ENCODE measurements at regions not wholly inside any gene's neighbourhood (a gene's known extent, or its start where the extent isn't known, plus 50 kb on each side); places are given as distances from the start of the nearest gene placed in this dataset.

- DNase-seq = no peak
Observed at GRCh38 chr6:114520976-114521375, 178.2 kb upstream of the HS3ST5 start.

GRCh38 chr6:114514170-114514569 lies 171.3 kb upstream of the HS3ST5 start:
- no peak for DNase-seq

GRCh38 chr6:114471450-114471849 lies 128.6 kb upstream of the HS3ST5 start:
- no peak for DNase-seq

GRCh38 chr6:114467931-114468330 lies 125.1 kb upstream of the HS3ST5 start:
- no peak for DNase-seq

GRCh38 chr6:114465511-114465910 lies 122.7 kb upstream of the HS3ST5 start:
- DNase-seq = no peak

- DNase-seq = no peak
Observed at GRCh38 chr6:114453737-114454276, 111.0 kb upstream of the HS3ST5 start.

GRCh38 chr6:114452785-114453401 lies 110.1 kb upstream of the HS3ST5 start:
- no peak for DNase-seq

GRCh38 chr6:114450631-114451030 lies 107.8 kb upstream of the HS3ST5 start:
- DNase-seq = no peak

GRCh38 chr6:114449659-114450058 lies 106.8 kb upstream of the HS3ST5 start:
- DNase-seq = no peak

GRCh38 chr6:114446342-114446741 lies 103.5 kb upstream of the HS3ST5 start:
- DNase-seq = no peak

- peak; percentile 82 to 85 for DNase-seq
Observed at GRCh38 chr6:114445846-114446245, 103.0 kb upstream of the HS3ST5 start.

- no peak for DNase-seq
Observed at GRCh38 chr6:114439411-114439810, 96.6 kb upstream of the HS3ST5 start.

GRCh38 chr6:114437235-114437634 lies 94.4 kb upstream of the HS3ST5 start:
- no peak for DNase-seq

- no peak for DNase-seq
Observed at GRCh38 chr6:114436691-114437090, 93.9 kb upstream of the HS3ST5 start.

GRCh38 chr6:114435985-114436384 lies 93.2 kb upstream of the HS3ST5 start:
- no peak for DNase-seq

GRCh38 chr6:114432400-114432799 lies 89.6 kb upstream of the HS3ST5 start:
- DNase-seq = peak; percentile 91 to 95

GRCh38 chr6:114431641-114432040 lies 88.8 kb upstream of the HS3ST5 start:
- peak; percentile 25 to 85 for DNase-seq

- peak; percentile 85 to 95 for DNase-seq
Observed at GRCh38 chr6:114430534-114431124, 87.8 kb upstream of the HS3ST5 start.

GRCh38 chr6:114428341-114428740 lies 85.5 kb upstream of the HS3ST5 start:
- no peak for DNase-seq

- no peak for DNase-seq
Observed at GRCh38 chr6:114421199-114421598, 78.4 kb upstream of the HS3ST5 start.

GRCh38 chr6:114419175-114419574 lies 76.4 kb upstream of the HS3ST5 start:
- peak in 1 of 2 experiments; percentile 31 for DNase-seq

- no peak for DNase-seq
Observed at GRCh38 chr6:114418304-114418972, 75.6 kb upstream of the HS3ST5 start.

GRCh38 chr6:114407426-114408035 lies 64.7 kb upstream of the HS3ST5 start:
- DNase-seq = peak; percentile 78 to 96
